Keratinocyte (primary cell): ENCODE measurements at regions not wholly inside any gene's neighbourhood (a gene's known extent, or its start where the extent isn't known, plus 50 kb on each side); places are given as distances from the start of the nearest gene placed in this dataset.

ENCODE experiments used
- DNase-seq: peaks from one replicate; pipeline ENCODE4 v3.0.0-alpha.2; 2011; ENCODE audit warnings: low read depth, missing footprints, low spot score
- FAIRE-seq: peaks from 2 replicates; lab custom pipeline; 2011; peaks lifted over from hg19 to GRCh38; lab: Jason Lieb, UNC
- H2AFZ ChIP-seq: 2 replicates; pipeline ENCODE4 v1.6.0; 2012; ENCODE audit warnings: low read length, control low read depth, inconsistent platforms; ENCODE audit not compliant: control insufficient read depth
- H3K27ac ChIP-seq: 2 replicates; pipeline ENCODE4 v1.5.1; 2011; ENCODE audit warnings: low read length; ENCODE audit not compliant: control insufficient read depth, insufficient read depth
- H3K27me3 ChIP-seq: 3 replicates; pipeline ENCODE4 v1.6.0; 2011; ENCODE audit warnings: low read length; ENCODE audit not compliant: control insufficient read depth, insufficient read depth; ENCODE audit errors: extremely low read depth
- H3K36me3 ChIP-seq, 2 experiments: 2 replicates in 1 of 2; 3 replicates in 1 of 2; pipeline ENCODE4 v1.5.1; 2011; ENCODE audit warnings: low read length in 2 of 2, mild to moderate bottlenecking in 1 of 2; ENCODE audit not compliant: control insufficient read depth in 2 of 2, insufficient read depth in 2 of 2; ENCODE audit errors: extremely low read depth in 1 of 2
- H3K4me1 ChIP-seq: 3 replicates; pipeline ENCODE4 v1.5.1; 2011; ENCODE audit warnings: low read length; ENCODE audit not compliant: control insufficient read depth, insufficient read depth; ENCODE audit errors: extremely low read depth
- H3K4me2 ChIP-seq: 3 replicates; pipeline ENCODE4 v1.6.0; 2011; ENCODE audit warnings: low read depth, low read length; ENCODE audit not compliant: control insufficient read depth, insufficient read depth; ENCODE audit errors: extremely low read depth
- H3K4me3 ChIP-seq, 3 experiments: fragments of 200-600 bp in 1 of 3; sonication (generic) in 1 of 3; 2 replicates in 2 of 3; 3 replicates in 1 of 3; pipeline ENCODE4 v1.5.1; 2011 to 2016; ENCODE audit warnings: low read length in 3 of 3, mild to moderate bottlenecking in 3 of 3, control low read depth in 2 of 3, inconsistent platforms in 1 of 3, low read depth in 1 of 3, mixed read lengths in 1 of 3, mixed run types in 1 of 3, moderate library complexity in 1 of 3; ENCODE audit not compliant: control insufficient read depth in 2 of 3, insufficient read depth in 2 of 3; ENCODE audit errors: extremely low read depth in 1 of 3
- H3K79me2 ChIP-seq: 2 replicates; pipeline ENCODE4 v1.6.0; 2012; ENCODE audit warnings: low read length; ENCODE audit not compliant: control insufficient read depth, insufficient read depth
- H3K9ac ChIP-seq: 3 replicates; pipeline ENCODE4 v1.6.0; 2011; ENCODE audit warnings: low read length; ENCODE audit not compliant: control insufficient read depth, insufficient read depth; ENCODE audit errors: extremely low read depth
- H3K9me1 ChIP-seq: 3 replicates; pipeline ENCODE4 v1.6.0; 2011; ENCODE audit warnings: low read length; ENCODE audit not compliant: control insufficient read depth, insufficient read depth; ENCODE audit errors: extremely low read depth
- H3K9me3 ChIP-seq: 2 replicates; pipeline ENCODE4 v1.5.1; 2012; ENCODE audit warnings: low read depth, low read length; ENCODE audit not compliant: control insufficient read depth
- H4K20me1 ChIP-seq: 3 replicates; pipeline ENCODE4 v1.6.0; 2011; ENCODE audit warnings: low read length; ENCODE audit not compliant: control insufficient read depth, insufficient read depth; ENCODE audit errors: extremely low read depth
- EZH2 ChIP-seq: IDR thresholded peaks from one replicate; pipeline ENCODE4 v1.6.1; 2012; ENCODE audit warnings: inconsistent platforms, mild to moderate bottlenecking, low read length, moderate library complexity
- dilution Hi-C: fragments of 300-500 bp; cut with MboI; formaldehyde crosslinking; loops from one replicate; pipeline ENCODE4 v1.7.0; 2020; ENCODE audit warnings: low sequenced_read_pairs; ENCODE audit not compliant: extremely low pct_ligation_motif_present
- TF ChIP-seq, protein P1 (sequence below), 3 experiments: IDR thresholded peaks in 1 of 3; conservative IDR thresholded peaks in 1 of 3; optimal IDR thresholded peaks in 1 of 3; 2 replicates in 2 of 3; 3 replicates in 1 of 3; pipeline versions ENCODE3 to v1.5.1; 2011; ENCODE audit warnings: low read length in 3 of 3, mild to moderate bottlenecking in 3 of 3, moderate library complexity in 2 of 3, control low read depth in 1 of 3, inconsistent platforms in 1 of 3; ENCODE audit not compliant: insufficient read depth in 2 of 3; ENCODE audit errors: extremely low read depth in 1 of 3

- H3K4me1 ChIP-seq = no peaks in the 10 kb centered on the region
- H3K9ac ChIP-seq = no peak overlapping the region
- no peaks in the 10 kb centered on the region for H3K36me3 ChIP-seq
- no peaks in the 10 kb centered on the region for H3K27me3 ChIP-seq
- H2AFZ ChIP-seq = no peak overlapping the region
- no peak for FAIRE-seq
- no peak overlapping the region for H3K4me2 ChIP-seq
- no peaks in the 10 kb centered on the region for H3K9me3 ChIP-seq
- no peak for DNase-seq
- H4K20me1 ChIP-seq = no peaks in the 10 kb centered on the region
- TF ChIP-seq EZH2 = no peak
- TF ChIP-seq, protein P1, sequence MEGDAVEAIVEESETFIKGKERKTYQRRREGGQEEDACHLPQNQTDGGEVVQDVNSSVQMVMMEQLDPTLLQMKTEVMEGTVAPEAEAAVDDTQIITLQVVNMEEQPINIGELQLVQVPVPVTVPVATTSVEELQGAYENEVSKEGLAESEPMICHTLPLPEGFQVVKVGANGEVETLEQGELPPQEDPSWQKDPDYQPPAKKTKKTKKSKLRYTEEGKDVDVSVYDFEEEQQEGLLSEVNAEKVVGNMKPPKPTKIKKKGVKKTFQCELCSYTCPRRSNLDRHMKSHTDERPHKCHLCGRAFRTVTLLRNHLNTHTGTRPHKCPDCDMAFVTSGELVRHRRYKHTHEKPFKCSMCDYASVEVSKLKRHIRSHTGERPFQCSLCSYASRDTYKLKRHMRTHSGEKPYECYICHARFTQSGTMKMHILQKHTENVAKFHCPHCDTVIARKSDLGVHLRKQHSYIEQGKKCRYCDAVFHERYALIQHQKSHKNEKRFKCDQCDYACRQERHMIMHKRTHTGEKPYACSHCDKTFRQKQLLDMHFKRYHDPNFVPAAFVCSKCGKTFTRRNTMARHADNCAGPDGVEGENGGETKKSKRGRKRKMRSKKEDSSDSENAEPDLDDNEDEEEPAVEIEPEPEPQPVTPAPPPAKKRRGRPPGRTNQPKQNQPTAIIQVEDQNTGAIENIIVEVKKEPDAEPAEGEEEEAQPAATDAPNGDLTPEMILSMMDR (optimal IDR thresholded peaks at IDR 0.05 in 1 of 3, IDR thresholded peaks at IDR 0.05 in 1 of 3, conservative IDR thresholded peaks at IDR 0.05 in 1 of 3; ENCODE audit: extremely low read depth in 1 of 3, insufficient read depth in 2 of 3, low read length in 3 of 3) = no peak
- H3K79me2 ChIP-seq = no peaks in the 10 kb centered on the region
- H3K4me3 ChIP-seq = no peak overlapping the region
- dilution Hi-C loops = no loop called here
- H3K9me1 ChIP-seq = no peaks in the 10 kb centered on the region
- no peak overlapping the region for H3K27ac ChIP-seq
Measured at GRCh38 chr11:37533087-37533486, 935.1 kb upstream of the RAG2 start.

- Histone ChIP-seq H3K4me2 (no peak overlapping the region), H3K4me3 (no peak overlapping the region), H3K9me3 (no peaks in the 10 kb centered on the region), H3K9me1 (no peaks in the 10 kb centered on the region), H3K27ac (no peak overlapping the region), H3K79me2 (no peaks in the 10 kb centered on the region), H2AFZ (no peak overlapping the region), H3K27me3 (no peaks in the 10 kb centered on the region), H3K36me3 (no peaks in the 10 kb centered on the region), H3K9ac (no peak overlapping the region), H3K4me1 (no peaks in the 10 kb centered on the region), H4K20me1 (no peaks in the 10 kb centered on the region)
- dilution Hi-C loops = no loop called here
- TF ChIP-seq, protein P1 (optimal IDR thresholded peaks at IDR 0.05 in 1 of 3, IDR thresholded peaks at IDR 0.05 in 1 of 3, conservative IDR thresholded peaks at IDR 0.05 in 1 of 3; ENCODE audit: extremely low read depth in 1 of 3, insufficient read depth in 2 of 3, low read length in 3 of 3) = no peak
- TF ChIP-seq EZH2 = no peak
- FAIRE-seq (no peak), DNase-seq (no peak)
Measured at GRCh38 chr11:37532271-37532670, 934.2 kb upstream of the RAG2 start.
